ENCODE measurements at regions not wholly inside any gene's neighbourhood (a gene's known extent, or its start where the extent isn't known, plus 50 kb on each side); places are given as distances from the start of the nearest gene placed in this dataset.
"Not testable (repeated sequence)": the region's sequence is repeated elsewhere in the genome, so short reads cannot be mapped to it uniquely, and the experiment has no call there.

DNA sequence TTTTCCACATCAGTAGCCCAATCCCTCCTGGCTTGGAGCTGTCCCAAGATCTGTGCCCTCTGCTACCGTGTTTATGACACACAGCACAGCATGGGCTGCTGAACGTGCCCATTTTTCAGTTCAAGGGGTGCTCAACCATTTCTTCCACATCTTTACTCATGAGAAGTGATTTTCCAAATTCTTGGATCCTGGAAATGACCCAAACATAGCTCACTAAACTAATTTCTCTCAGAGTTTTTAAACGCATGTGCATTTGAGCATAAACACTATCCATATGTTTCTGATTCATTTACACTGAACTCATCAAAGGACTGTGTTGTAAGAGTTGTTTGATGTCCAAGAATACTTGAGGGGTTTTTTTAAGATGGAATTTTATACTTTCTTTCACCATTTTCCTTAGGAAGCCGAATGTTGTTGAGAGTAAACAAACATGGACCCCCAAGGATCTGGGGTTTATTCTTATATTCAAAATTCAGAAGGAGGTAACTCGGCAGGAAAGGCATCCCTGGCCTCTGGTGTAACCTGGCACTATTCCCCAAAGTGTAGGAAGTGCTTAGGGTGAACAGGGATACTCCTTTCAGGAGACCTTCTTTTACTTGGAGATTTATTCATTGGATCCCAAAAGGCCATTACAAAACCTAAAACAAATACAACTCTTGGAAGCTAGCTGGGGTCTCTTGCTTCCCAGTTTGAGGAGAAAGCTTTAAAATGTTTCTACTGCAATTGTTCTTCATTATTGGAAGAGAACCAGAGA, 215.0 kb downstream of the BMP4 start:
- no peak for DNase-seq

DNA sequence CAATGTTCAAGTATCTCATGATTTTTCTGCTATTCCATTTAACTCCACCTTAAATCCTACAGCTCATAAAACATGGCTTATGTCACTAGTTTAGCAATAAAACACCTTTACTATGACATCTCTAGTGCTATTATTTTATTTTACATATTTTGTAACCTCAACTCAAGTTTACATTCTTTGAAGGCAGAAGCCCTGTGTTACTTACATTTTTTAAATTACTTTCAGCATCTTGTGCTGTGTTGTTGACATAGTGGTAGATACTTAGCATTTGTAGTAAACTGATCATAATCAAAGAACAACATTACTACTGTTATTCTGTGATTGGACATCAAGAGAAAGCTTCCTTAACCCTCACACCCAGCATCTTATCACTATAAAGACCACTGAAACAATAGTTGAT, 216.1 kb downstream of the BMP4 start:
- no peak for DNase-seq

DNA sequence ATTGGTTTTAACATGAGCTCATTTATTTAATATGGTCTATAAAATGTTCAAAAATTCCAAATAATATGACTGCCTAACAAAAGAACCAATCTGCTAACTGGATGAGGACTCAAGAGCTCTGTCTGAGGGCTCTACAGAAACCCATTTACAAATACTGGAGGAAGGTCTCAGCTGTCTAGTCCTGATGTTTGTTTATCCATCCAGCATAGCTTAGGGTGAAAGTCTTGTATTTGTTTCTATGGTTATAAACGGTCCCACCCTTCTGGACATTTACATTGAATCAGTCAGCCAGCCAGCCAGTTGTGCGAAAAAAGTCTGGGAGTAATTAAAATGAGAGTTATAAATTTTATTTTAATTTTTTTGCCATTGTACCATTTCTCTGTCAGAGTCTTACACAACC, 220.7 kb downstream of the BMP4 start:
- DNase-seq = no peak

DNA sequence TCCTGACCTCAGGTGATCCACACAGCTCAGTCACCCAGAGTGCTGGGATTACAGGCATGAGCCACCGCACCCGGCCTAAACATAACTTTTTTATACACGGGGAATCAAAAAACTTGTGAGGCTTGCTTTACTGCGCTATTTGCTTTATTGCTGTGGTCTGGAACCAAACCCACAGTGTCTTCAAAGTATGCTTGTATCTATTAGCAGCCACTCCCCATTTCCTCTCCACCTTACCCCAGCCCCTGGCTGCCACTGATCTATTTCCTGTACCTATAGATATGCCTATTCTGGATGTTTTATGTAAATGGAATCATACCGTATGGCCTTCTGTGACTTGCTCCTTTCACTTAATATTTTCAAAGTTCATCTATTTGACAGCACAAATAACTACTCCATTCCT, 233.4 kb downstream of the BMP4 start:
- DNase-seq = no peak

DNA sequence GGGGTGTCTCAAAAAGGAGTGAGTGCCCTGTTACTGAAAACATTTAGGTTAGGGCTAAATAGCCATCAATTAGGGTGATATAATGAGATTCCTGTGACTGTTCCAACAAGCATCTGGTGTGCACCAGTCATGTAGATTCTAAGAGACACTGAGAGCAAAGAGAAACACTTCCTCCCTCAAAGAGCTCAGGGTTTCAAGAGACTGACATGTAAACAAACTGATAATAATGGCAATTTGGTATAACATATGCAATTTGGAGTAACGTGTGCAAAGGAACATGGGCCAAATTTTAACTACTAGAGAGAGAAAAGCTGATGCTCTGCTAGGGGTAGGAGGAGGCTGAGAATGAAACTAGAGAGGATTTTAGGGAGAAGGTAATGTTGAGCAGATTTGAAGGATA, 237.1 kb downstream of the BMP4 start:
- no peak for DNase-seq

DNA sequence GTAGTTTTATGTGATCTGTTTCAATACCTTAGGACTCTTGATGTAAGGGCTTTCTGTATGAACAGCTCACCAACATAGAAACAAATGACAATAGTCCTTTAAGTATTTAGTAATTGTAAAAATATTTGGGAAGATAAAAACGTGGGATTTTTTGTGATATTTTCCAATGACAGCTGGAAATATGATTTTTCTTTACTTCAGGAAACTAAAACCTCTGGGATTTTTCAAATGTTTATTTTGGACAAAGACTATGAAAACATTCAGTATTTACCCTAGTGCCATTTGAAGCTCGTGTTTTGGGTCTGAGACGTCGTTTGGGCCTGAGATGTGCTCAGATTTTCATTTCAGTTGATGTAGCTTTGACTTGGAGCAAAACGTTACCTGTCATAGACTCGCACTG, 240.0 kb downstream of the BMP4 start:
- DNase-seq = no peak

DNA sequence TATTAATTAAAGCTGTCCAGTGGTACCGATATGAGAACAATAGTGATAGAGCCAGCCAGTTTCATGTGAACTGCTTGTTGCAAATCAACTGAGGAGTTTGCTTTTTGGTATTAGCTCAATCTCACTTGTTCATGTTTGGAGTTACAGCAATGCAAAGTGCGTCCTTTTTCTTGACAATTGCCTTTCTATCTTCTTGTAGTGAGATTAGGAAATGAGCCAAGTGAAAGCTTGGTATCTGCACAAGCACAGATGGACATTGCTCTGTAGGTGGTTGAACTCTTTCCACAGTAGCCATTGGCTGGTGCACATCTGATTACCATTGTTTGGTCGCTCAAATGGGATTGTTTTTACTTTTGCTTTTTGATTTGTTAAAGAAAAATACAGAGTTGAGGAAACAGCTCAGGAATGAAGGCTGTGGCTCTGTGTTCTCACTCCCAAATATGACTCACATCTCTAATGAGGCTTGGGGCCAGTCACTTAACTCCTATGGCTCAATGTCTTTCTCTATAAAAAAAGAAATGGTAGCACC, 241.4 kb downstream of the BMP4 start:
- no peak for DNase-seq

DNA sequence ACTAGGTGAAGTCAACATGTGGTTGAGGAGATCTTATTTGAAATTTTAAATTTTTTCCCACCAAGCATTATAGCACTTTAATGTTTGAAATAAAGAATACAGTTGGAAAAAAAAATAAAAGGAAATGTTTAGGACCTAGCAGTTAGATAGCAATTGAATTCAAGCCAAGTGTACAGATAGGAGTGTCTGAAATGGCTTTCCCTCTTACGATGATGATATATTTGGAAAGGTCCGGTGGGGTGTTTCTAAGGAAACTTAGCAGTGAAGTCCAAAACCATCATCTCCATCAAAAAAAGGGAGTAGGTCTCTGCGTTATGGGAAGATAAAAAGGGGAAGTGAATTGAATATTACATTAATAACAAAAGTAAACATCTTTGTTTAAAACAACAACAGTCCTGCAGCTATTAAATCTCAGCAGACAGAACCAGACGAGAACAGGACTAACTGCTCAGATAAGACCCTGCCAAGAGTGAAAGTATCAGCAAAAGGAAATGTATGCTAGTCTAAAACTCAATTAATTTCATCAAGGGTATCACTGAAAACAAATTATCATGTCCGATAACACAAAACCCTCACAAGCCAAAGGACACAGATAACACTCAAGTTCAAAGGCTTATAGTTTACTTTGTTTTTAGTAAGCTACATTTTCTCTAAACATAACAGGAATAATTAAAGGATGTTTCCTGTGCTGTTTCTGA, 242.0 kb downstream of the BMP4 start:
- no peak for DNase-seq

DNA sequence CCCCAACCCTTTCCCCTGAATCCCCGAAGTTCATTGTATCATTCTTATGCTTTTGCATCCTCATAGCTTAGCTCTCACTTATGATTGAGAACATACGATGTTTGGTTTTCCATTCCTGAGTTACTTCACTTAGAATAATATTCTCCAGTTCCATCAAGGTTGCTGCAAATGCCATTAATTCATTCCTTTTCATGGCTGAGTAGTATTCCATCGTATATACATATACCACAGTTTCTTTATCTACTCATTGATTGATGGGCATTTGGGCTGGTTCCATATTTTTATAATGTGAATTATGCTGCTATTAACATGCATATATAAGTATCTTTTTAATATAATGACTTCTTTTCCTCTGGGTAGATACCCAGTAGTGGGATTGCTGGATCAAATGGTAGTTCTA, 243.7 kb downstream of the BMP4 start:
- not testable (repeated sequence) for DNase-seq

DNA sequence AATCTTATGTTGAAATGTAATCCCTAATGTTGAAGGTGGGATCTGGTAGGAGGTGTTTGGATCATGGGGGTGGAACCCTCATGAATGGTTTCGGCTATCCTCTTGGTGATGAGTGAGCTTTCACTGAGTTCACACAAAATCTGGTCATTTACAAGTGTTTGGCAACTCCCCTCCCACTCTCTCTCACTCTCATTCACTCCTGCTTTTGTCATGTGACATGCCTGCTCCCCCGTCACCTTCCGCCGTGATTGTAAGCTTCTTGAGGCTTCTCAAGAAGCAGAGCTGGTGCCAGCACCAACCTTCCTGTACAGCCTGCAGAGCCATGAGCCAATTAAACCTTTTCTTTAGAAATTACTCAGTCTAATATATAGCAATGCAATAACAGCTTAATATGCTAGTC, 245.4 kb downstream of the BMP4 start:
- no peak for DNase-seq

DNA sequence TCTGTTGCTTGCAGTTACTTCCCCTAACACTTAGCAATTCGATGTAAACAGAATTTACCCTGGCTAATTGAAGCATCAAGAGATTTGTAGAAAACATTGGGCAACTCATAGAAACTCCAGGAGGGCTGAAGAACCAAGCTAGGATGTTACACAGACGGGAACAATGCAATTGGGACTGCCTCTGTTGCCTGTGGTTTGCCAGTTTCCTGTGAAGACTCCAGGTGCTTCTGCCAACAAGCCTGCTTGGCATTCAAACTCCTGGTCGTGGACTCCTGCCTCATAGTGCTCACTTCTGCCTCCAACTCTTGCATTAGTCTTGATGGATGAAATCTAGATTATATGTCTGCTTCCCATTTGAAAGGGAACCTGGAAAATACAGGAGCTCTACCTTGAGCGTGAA, 246.0 kb downstream of the BMP4 start:
- DNase-seq = no peak

DNA sequence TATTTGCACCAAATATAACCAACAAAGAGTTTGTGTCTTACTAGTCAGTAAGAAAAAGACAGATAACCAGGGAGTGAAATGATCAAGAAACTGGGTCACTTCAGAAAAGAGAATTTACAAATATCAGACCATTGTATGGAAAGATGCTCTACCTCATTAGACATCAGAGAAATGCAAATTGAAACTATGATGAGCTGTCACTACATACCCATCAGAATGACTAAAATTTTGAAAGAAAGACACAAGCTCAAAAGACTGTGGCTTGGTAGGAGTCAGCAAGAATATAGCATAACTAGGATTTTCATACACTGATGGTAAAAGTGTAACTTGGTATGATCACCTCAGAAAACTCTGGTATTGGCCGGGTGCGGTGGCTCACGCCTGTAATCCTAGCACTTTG, 247.2 kb downstream of the BMP4 start:
- DNase-seq = no peak

DNA sequence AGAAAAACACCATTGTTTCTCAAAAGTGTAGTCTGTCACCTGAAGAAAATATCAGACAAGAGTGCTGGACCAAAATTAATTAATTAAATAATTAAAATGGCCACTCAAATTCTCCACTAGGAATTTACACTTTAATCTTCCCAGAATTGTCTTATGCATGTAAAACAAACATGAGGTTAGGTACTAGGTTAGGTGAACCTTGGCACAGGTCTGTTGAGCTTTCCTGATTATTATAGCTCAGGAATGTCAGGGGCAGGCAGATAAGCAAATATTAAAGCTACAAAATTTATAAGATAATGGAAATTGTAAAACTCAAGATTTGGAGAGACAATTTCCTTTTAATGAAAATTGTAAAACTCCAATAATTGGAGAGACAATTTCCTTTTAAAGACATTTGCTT, 253.2 kb downstream of the BMP4 start:
- DNase-seq = no peak

DNA sequence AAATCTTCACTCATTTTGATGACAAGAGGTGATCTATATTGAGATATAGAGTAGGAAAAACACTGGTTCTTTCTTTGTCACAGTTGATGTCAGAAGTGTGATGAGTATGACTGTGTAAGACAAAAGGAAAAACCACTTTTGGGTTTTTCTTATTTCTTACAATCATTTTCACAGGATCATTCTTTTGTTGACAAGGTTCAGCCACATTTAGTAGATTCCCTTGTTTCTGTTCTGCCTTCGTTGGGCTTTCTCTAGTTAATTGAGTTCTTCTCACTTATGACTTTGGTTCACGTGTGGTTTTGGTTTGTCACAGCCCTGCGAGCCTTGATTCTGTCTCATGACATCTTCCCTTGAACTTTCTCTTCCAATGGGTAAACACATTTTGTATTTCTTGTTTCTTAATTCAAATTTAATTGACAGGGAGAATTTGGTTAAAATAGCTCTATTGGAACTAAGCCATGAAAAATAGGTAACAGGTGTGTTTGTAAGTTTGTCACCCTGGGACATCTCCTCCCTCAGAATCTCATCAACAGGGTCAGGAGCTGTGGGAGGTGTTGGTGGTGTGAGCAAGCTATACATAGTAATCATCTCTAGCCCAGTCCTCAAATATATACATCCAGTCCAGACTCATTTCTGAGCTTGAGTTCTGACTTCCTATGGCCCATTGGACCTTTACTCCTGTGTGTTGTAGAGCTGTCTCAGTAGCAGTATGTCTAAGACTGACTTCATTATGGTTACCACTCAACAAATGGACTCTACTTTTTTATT, 255.3 kb downstream of the BMP4 start:
- no peak for DNase-seq

DNA sequence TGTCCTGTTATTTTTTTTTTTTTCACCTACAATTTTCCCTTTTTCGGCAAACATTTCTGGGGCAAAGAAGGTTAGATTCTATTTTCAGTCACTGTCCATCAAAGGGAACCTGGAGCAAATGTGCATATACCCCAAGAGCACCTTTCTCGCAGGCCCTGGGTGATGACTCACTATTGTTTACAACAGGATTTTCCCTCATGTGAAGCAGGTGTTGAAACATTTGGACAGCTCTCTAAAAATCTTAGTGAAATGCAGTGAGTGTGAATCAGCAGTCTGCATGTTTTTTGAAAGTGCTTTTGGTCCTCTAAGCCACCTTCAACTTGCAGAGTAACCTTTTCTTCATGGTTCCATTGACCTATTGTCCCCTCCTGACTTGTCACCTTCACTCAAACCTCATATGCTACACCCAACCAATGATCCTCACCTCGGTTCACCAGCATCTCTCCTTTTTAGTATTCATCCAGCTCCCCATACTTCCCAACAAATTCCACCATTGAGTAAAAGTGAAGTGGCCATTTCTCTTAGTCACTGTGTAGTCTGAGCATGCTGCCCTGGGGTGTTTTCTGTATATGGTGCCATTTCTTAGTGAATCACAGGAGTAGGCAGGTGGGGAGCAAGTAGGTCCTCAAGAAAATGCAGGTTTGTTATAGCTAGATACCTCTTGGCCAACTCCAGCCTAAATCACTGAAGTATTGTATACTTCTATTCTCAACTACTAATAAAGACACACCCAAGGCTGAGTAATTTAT, 260.2 kb downstream of the BMP4 start:
- no peak for DNase-seq

DNA sequence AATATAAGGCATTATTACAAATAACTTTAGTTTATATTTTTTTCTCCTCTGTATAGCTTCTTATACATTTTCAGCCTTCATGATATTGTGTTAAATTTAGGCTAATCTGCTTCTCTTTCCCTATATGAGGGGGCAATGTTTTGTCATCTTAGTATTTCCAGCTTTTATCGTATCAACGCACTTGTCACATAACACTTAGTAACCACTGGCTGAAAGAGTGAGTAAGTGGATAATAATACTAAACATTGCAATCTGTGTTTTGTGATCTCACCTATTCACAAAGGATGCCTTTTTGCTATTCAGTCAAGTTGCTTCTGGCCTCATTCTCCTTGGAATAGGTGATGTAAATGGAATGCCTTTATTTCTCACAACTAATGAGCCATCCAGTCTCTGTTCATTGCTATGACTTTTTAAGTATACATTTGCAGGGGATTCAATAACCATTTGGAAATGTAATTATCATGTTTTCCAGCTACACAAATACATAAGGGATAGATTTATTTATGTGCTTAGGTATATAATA, 260.9 kb downstream of the BMP4 start:
- no peak for DNase-seq

DNA sequence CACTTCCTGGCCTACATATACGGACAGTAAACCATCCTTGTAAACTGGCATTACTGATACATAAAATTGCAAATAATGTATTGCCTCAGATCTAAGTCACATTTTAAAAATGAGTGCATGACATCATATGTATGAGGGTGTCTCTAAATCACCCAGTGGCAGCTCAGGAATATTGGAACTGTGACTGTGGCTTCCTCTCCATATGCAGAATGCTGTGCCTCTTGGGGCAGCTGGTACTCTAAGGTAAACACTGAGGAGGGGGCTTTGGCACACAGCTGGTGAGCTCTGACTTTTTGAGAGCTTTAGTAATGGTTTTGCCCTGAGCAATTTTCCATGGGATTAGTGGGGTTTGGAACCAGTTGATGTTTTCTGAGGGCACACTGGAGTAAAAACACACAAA, 263.7 kb downstream of the BMP4 start:
- DNase-seq = no peak

DNA sequence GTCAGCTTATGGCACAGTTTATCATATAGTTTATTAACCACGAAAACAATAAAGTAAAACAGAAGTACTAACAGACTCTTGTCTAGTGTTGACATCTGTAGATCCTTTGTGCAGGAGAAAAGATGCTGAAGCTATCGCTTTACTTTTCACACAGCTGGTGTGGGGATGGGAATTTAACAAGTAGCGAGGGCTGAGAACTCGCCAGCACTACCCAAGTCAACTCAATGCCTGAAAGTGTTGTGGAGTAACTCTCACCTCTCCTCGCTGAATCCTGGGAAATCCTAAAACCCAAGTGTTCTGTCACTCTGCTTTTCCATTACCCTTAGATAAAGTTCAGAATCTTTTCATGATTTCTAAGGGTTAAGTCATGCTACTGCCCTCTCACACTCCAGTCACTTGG, 264.2 kb downstream of the BMP4 start:
- no peak for DNase-seq

DNA sequence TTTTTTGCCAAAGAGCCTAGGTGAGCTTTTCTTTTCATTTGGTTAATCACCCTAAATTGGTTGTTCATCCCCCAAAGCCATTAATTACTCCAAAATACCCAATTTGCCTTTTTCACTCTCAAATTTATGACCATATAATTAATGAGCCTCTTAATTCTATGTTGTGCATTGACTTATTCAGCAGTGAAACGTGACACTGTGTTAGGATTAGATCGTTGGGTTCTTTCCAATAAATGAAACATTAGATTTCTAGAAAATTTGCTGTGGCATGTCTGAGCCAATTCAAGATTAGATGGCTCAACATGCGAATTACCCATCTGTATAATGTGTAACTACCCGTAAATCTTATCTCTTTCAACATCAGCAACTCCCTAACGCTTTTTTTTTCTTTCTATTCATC, 273.4 kb downstream of the BMP4 start:
- no peak for DNase-seq

DNA sequence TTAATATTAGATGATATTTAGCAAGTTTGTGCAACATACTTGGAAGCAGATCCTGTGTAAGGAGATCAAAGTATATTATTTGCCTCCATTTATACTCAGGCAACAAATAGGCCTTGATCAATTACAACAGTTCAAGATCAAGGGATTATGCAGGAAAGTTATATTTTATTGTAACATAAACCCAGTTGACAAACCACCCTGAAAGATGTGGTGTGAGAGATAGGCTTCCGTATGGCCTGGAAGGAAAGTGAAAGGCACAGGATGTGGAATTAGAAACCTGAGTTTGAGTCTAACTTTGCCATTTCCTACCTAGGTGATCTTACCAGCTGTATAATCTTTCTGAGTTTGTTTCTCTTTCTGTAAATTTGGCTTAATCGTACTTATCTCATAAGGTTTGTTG, 284.1 kb downstream of the BMP4 start:
- no peak for DNase-seq

DNA sequence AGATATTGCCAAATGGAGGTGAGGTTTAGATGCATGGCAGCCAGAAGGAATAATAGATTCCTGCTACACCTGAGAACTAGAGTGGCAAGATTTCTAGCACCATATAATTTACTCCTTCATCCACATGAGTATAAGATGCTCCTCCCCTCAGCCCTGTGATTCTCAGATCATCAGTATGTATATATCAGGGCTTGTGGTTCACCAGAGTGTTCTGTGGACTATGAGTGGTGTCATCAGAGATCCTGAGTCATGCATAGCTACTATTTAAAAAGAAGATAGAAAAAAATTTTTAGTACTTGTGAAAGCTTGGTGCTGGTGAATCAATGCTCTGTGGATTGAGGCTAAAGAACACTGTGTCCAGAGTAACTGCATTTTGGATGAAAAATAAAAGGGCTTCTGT, 285.9 kb downstream of the BMP4 start:
- DNase-seq = no peak

DNA sequence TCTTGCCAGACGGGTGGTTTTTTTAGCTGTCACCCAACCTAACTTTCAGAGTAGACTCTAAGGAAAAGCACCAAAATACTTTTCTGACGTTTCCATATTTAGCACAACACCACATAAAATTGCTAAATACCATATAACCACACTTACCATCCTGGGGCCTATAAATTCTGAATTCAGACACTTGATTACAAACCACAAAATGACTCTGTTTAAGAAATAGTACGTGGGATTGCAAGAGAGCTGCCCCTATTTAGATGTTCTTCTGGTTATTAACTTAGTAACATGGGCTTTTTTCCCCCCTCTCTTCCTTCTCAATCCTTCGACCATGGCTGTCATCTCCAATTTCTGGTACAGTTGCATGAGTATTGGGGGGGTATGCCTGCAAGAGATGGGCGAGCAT, 287.7 kb downstream of the BMP4 start:
- no peak for DNase-seq

DNA sequence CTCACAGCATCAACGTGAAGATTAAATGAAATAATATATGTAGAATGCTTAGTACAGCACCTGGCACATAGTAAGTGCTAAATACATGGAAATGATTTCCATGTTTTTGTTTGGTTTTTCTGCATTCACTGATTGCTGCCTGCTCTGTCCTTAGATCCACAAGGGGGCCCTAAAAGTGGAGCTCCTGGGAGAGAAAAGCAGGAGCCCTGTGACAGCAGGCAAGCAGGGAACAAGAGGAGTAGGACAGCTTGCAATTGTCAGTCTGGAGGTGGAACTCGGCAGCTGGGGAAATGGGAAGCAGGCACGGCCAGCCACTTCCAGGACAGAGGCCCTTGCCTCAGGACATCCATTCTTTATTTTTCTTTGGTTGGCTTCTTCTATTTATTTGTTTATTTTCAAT, 292.9 kb downstream of the BMP4 start:
- no peak for DNase-seq
